Brain microvascular endothelial cell (primary cell): ENCODE measurements at regions not wholly inside any gene's neighbourhood (a gene's known extent, or its start where the extent isn't known, plus 50 kb on each side); places are given as distances from the start of the nearest gene placed in this dataset.

Source experiments
- DNase-seq: peaks from one replicate; pipeline ENCODE4 v3.0.0-alpha.2; 2020
- H3K27ac ChIP-seq: fragments of 250-450 bp; sonication (Bioruptor Pico); 2 replicates; pipeline ENCODE4 v1.5.1; 2020; ENCODE audit warnings: mild to moderate bottlenecking, moderate library complexity
- H3K27me3 ChIP-seq: fragments of 250-450 bp; sonication (Bioruptor Pico); replicated peaks from 2 replicates; pipeline ENCODE4 v1.5.1; 2020; ENCODE audit warnings: mild to moderate bottlenecking
- H3K36me3 ChIP-seq: fragments of 250-450 bp; sonication (Bioruptor Pico); replicated peaks from 2 replicates; pipeline ENCODE4 v1.5.1; 2020; ENCODE audit warnings: mild to moderate bottlenecking
- H3K4me3 ChIP-seq: 2 replicates; pipeline ENCODE4 v1.5.1; 2011; ENCODE audit warnings: low read depth, mild to moderate bottlenecking, control low read depth, low read length, moderate library complexity
- CTCF ChIP-seq: IDR thresholded peaks from 2 replicates; pipeline ENCODE4 v1.5.1; 2011; ENCODE audit warnings: low read depth, mild to moderate bottlenecking, moderate library complexity, low read length, control low read depth, inconsistent platforms; ENCODE audit errors: missing control alignments
- in situ Hi-C: cut with HindIII; loops from 2 replicates; pipeline ENCODE4 v1.10.0; 2017; ENCODE audit warnings: low sequenced_read_pairs, low pct_ligation_motif_present

DNA sequence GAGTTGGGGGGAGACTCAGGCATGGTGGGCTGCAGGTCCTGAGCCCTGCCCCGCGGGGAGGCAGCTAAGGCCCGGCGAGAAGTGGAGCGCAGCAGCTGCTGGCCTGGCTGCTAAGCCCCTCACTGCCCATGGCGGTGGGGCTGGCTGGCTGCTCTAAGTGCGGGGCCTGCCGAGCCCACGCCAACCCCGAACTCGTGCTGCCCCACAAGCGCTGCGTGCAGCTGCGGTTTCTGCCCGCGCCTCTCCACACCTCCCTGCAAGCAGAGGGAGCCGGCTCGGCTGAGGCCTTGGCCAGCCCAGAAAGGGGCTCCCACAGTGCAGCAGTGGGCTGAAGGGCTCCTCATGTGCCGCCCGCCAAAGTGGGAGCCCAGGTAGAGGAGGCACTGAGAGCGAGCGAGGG is 1355.1 kb upstream of the WWC1 start:
- in situ Hi-C loops: no loop called here

DNA sequence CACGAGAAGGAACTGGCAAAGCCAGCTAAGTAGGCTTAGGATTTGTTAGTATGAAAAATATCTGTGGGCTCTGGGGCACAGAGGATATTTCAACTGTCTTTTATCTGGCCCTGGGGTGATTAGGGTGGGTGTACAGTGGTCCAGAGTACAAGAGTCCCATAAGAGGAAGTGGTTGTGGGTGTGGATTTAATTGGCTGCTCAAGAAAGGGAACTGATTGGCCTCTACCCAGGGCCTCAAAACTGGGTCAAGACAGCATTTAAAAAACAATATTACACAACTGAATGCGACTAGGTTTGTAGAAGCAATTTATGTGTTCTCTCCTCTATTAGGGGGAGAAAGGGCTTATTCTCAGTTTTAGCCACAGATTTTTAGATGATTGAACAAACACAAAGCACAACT is 1353.4 kb upstream of the WWC1 start:
- TF ChIP-seq CTCF: no peak
- no peak for DNase-seq
- no peaks in the 10 kb centered on the region for H3K27me3 ChIP-seq
- H3K27ac ChIP-seq: no peak overlapping the region
- no peaks in the 10 kb centered on the region for H3K36me3 ChIP-seq
- in situ Hi-C loops: no loop called here
- H3K4me3 ChIP-seq: no peak overlapping the region

More for the DNA sequence above, 1355.1 kb upstream of the WWC1 start:
- H3K27me3 ChIP-seq: no peaks in the 10 kb centered on the region
- H3K4me3 ChIP-seq: no peak overlapping the region
- no peak overlapping the region for H3K27ac ChIP-seq
- no peaks in the 10 kb centered on the region for H3K36me3 ChIP-seq
- DNase-seq: no peak
- TF ChIP-seq CTCF: no peak

DNA sequence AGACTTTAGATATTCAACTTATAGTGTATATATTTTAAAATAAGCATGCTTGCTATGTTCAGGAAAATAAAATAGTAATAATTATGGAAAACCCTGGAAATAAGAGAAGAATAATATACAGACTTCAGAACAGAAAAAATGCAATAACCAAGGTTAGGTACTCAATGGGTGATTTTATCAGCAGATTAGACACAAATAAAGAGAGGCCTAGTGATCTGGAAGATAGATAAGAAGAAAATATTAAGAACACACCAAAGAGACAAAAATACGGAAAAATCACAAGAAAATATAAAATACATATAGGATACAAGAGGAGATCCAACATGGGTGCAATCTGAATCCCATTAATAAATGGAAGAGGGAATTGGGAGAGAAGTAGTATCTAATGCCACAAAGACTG is 1348.5 kb upstream of the WWC1 start:
- in situ Hi-C loops: no loop called here
- no peak for DNase-seq

DNA sequence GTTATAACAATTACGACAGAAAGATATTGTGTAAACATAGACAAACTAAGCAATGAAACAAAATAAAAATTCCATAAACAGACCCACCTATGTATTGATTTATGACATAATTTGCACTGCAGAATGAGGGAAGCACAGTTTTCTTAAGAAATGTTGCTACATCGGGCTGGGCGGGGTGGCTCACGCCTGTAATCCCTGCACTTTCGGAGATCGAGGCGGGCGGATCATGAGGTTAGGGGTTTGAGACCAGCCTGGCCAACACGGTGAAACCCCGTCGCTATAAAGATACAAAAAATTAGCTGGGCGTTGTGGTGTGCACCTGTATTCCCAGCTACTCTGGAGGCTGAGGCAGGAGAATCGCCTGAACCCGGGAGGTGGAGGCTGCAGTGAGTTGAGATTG is 1344.4 kb upstream of the WWC1 start:
- no peak overlapping the region for H3K4me3 ChIP-seq
- no peaks in the 10 kb centered on the region for H3K36me3 ChIP-seq
- no peak for DNase-seq
- H3K27me3 ChIP-seq: no peaks in the 10 kb centered on the region
- H3K27ac ChIP-seq: no peak overlapping the region
- in situ Hi-C loops: no loop called here
- TF ChIP-seq CTCF: no peak

More for the DNA sequence above, 1348.5 kb upstream of the WWC1 start:
- Histone ChIP-seq H3K27me3 (no peaks in the 10 kb centered on the region), H3K27ac (no peak overlapping the region), H3K36me3 (no peaks in the 10 kb centered on the region), H3K4me3 (no peak overlapping the region)
- TF ChIP-seq CTCF: no peak

DNA sequence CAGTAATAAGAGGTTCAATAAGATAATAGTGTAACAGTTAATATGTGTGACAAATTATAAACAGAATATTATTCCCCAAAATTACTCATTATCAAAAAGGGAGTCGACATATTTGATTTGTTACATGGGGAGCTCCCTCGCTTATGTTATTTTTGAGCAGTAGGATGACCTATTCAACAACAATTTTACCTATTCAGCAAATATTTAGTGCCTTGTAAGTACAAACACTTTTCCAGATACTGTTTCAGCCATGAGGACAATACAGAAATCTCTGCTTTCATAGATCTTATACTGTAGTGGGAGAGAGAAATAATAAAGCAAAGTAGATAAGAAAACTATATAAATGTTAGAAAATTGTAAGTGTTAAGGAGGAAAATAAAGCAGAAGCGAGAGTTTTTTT is 1342.8 kb upstream of the WWC1 start:
- DNase-seq: no peak
- Histone ChIP-seq H3K27ac (no peak overlapping the region), H3K27me3 (no peaks in the 10 kb centered on the region), H3K4me3 (no peak overlapping the region), H3K36me3 (no peaks in the 10 kb centered on the region)
- no peak for TF ChIP-seq CTCF
- in situ Hi-C loops: no loop called here

- no peak for DNase-seq
- no peaks in the 10 kb centered on the region for H3K36me3 ChIP-seq
Measured at GRCh38 chr5:166952048-166952447, 1339.4 kb upstream of the WWC1 start.

More at GRCh38 chr5:166952048-166952447, 1339.4 kb upstream of the WWC1 start:
- H3K27ac ChIP-seq: no peak overlapping the region
- H3K4me3 ChIP-seq: no peak overlapping the region
- H3K27me3 ChIP-seq: no peaks in the 10 kb centered on the region
- in situ Hi-C loops: no loop called here
- TF ChIP-seq CTCF: no peak
